GM21529 (cell line): ENCODE measurements at regions not wholly inside any gene's neighbourhood (a gene's known extent, or its start where the extent isn't known, plus 50 kb on each side); places are given as distances from the start of the nearest gene placed in this dataset.

Source experiments
- ATAC-seq: cut with Tn5 transposase; IDR thresholded peaks from one replicate; pipeline ENCODE4 v1.9.1; 2021; ENCODE audit not compliant: unreplicated experiment

DNA sequence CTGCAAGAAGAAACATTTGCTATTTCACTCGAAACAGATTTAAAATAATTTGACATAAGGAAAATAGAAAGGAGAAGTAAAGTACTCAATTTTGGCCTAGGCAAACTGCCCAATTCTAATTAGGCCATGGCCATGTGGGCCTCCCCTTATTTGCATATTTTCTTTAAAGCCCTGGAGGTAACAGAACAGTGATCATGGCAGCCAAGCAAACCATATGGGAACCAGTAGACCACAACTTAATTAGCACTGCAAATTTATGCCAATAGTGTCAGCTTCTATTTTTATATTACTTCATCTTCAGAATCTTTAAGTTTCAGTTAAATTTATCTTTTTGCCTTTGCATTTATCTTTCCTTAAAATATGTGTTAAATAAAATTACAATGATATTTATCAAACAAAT lies 63.3 kb upstream of the THSD7A start:
- no peak for ATAC-seq

- no peak for ATAC-seq
Measured at GRCh38 chr7:11896663-11897062, 64.7 kb upstream of the THSD7A start.

- ATAC-seq = no peak
Measured at GRCh38 chr7:11899247-11899646, 67.2 kb upstream of the THSD7A start.

DNA sequence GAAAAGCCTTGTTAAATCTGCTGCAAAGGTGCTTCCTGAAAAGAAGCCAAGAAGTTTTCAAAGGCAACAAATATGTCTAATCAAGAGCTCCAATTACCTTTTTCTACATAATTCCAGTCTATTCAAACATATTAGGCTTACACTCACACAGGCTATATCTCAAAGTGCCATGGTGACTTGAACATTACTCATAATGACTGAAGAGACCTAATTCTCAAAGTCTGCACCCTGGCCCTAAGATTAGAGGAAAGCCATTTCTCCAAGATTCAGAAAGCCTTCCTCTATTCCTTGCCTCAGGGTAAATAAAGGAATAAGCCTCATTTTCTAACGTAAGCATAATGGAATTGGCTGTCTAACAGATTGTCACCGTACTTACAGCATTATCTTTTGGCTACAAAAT lies 78.3 kb upstream of the THSD7A start:
- ATAC-seq = no peak

DNA sequence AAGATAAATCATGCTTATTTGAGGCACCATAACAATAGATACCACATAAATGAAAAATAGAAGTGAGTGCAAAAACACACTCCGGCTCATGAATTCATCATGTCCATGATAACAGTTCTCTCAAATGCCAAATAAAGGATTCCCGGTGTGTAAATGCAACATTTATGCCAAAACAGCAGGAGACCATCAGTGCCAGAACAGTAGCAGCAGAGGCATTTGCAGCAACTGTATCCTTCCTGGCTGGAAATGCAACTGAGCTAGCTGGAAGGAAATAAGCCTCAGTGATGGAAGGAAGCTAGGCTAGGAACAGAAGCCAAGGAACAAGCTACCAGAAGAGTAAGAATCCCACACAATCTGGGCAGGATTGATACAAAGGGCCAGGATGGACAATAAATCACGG lies 79.9 kb upstream of the THSD7A start:
- no peak for ATAC-seq

GRCh38 chr7:11914645-11915044 lies 82.6 kb upstream of the THSD7A start:
- no peak for ATAC-seq

- no peak for ATAC-seq
Measured at GRCh38 chr7:11923376-11923930, 91.5 kb upstream of the THSD7A start.

DNA sequence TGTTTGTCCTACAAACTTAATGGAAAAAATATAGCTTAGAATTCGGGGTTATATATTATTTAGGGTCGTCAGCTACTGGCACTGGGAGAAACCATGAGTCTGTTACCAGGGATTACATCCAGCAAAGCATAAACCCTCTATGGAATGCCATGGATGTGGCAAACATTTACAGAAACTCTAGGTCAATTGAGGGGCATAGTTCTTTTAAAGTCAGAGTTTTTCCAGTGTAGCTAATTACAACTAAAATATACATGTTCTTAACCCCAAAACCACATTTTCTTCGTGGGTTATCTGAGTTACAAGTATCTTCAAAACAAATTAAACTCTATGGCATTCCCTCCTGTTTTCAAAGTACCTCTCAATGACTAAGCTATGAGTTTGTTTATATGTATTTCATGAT lies 99.3 kb upstream of the THSD7A start:
- no peak for ATAC-seq

- no peak for ATAC-seq
Measured at GRCh38 chr7:11934796-11935195, 102.8 kb upstream of the THSD7A start.

GRCh38 chr7:11935905-11936304 lies 103.9 kb upstream of the THSD7A start:
- no peak for ATAC-seq

- ATAC-seq = no peak
Measured at GRCh38 chr7:11946794-11947193, 114.8 kb upstream of the THSD7A start.

DNA sequence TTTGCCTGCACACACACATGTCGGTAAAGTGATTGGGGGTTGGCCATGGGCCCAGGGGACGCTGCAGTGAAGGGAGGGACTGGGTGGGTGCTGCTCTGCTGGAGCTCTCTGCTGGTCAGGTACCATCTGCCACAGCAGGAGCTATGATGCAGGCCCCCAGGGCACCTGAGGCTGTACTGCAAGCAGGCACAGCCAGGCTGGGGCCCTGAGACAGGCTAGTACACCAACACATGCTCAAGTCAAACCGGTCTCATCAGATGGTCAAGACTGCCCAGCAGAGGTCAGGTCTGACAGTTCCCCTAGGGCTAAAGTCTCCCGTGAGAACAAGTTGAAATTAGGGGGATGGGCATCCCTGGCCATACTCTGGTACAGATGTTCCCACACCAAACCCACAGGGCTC lies 118.3 kb upstream of the THSD7A start:
- no peak for ATAC-seq

DNA sequence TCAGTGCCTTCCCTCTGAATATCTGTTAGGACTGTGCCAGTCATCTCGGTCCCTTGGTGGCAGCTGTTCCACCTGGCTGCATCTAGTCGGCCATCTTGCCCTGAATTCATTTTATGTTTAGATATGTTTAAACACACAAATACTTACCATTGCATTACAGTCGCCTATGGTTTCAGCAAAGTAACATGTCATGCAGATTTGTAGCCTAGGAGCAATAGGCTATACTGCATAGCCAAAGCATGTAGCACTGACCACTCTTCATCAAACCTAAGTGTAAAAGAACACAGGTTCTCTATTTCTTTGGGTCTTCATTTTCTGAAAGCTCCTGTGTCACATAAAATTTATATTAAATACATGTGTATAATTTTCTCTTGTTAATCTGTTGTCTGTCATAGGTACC lies 118.9 kb upstream of the THSD7A start:
- no peak for ATAC-seq

- no peak for ATAC-seq
Measured at GRCh38 chr7:11951909-11952308, 119.9 kb upstream of the THSD7A start.

DNA sequence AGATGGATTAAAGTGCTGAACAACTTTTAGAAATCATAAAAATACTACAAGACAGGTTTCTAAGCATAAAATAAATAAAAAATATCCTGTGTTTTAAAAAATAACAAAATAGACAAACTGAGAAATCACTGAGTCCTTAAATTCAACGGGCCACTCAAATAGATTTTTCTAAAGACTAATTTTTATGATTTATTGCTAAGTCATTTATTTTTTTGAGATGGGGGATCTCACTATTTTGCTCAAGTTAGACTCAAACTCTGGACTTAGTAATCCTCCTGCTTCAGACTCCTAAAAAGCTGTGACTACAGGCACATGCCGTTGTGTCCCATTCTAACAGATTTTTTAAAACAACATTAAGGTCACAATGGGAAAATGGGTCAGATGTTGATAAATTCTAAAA lies 121.0 kb upstream of the THSD7A start:
- ATAC-seq = no peak

GRCh38 chr7:11956991-11957390 lies 125.0 kb upstream of the THSD7A start:
- ATAC-seq = no peak

DNA sequence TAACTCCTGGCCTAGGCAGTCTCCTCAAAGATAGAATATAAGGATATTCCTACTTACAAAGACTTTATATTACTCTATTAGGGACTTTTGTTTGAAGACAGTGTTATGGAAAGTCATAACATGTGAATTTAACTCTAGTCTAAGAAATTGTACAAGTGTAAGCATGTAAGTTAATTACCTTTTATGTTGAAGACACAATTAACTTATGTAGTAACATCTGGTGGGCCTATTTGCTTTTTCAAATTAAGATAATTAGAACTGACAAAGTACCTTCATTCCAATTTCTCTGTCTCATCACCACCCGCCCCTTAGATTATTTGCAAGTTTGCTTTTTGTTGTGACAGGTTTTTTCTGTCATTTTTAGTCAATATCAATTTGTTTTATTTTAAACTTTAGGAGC lies 126.0 kb upstream of the THSD7A start:
- ATAC-seq = no peak

GRCh38 chr7:11959121-11959520 lies 127.1 kb upstream of the THSD7A start:
- no peak for ATAC-seq

GRCh38 chr7:11960621-11961020 lies 128.6 kb upstream of the THSD7A start:
- ATAC-seq = no peak

GRCh38 chr7:11969643-11970042 lies 137.6 kb upstream of the THSD7A start:
- no peak for ATAC-seq

- ATAC-seq = no peak
Measured at GRCh38 chr7:11970132-11970531, 138.1 kb upstream of the THSD7A start.

- no peak for ATAC-seq
Measured at GRCh38 chr7:11985376-11985775, 153.4 kb upstream of the THSD7A start.

DNA sequence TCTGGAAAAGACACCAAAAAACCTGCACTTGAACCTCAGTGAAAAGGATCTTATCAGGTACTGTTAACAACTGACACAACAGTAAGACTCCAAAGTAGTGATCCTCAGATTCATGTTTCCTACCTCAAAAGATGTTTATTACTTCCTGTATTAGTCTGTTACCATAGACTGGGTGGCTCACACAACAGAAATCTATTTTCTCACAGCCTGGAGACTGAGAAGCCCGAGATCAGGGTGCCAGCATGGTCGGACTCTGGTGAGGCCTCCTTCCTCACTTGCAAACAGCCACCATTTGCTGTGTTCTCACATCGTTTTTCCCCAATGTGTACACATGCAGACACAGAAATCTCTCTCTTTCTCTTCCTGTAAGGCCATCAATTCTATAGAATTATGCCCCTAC lies 154.0 kb upstream of the THSD7A start:
- ATAC-seq = no peak

GRCh38 chr7:11988186-11988585 lies 156.2 kb upstream of the THSD7A start:
- ATAC-seq = no peak
